ENCODE measurements at regions not wholly inside any gene's neighbourhood (a gene's known extent, or its start where the extent isn't known, plus 50 kb on each side); places are given as distances from the start of the nearest gene placed in this dataset.
"Not testable (repeated sequence)": the region's sequence is repeated elsewhere in the genome, so short reads cannot be mapped to it uniquely, and the experiment has no call there.

DNA sequence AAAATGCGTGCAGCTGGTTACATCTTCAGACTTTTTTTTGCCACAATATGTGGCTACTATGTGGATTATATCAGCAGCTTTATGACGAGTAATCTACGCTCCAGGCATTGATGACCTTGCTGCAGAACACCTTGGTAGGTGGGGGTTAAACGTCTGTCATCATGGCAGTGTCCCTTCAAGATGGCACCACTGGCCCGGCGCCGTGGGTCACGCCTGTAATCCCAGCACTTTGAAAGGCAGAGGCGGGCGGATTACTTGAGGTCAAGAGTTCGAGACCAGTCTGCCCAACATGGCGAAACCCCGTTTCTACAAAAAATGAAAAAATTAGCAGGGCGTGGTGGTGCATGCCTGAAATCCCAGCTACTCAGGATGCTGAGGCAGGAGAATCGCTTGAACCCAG, 177.5 kb downstream of the AEBP2 start:
- Histone ChIP-seq H3K9ac (ENCODE audit: low read length) (no peak overlapping the region), H3K27me3 (ENCODE audit: low read depth, low read length) (no peaks in the 10 kb centered on the region), H3K79me2 (ENCODE audit: low read length) (no peaks in the 10 kb centered on the region), H3K4me2 (ENCODE audit: low read length) (no peak overlapping the region), H3K4me3 (ENCODE audit: low read length) (no peak overlapping the region), H3K27ac (ENCODE audit: low read length) (no peak overlapping the region), H2AFZ (ENCODE audit: low read depth, low read length) (no peak overlapping the region), H4K20me1 (ENCODE audit: insufficient read depth, low read length) (no peaks in the 10 kb centered on the region), H3K4me1 (ENCODE audit: low read length) (no peaks in the 10 kb centered on the region), H3K9me3 (ENCODE audit: insufficient read depth, low read length) (no peaks in the 10 kb centered on the region), H3K36me3 (replicated peaks; ENCODE audit: low read depth, low read length) (no peaks in the 10 kb centered on the region)
- TF ChIP-seq, protein P1, sequence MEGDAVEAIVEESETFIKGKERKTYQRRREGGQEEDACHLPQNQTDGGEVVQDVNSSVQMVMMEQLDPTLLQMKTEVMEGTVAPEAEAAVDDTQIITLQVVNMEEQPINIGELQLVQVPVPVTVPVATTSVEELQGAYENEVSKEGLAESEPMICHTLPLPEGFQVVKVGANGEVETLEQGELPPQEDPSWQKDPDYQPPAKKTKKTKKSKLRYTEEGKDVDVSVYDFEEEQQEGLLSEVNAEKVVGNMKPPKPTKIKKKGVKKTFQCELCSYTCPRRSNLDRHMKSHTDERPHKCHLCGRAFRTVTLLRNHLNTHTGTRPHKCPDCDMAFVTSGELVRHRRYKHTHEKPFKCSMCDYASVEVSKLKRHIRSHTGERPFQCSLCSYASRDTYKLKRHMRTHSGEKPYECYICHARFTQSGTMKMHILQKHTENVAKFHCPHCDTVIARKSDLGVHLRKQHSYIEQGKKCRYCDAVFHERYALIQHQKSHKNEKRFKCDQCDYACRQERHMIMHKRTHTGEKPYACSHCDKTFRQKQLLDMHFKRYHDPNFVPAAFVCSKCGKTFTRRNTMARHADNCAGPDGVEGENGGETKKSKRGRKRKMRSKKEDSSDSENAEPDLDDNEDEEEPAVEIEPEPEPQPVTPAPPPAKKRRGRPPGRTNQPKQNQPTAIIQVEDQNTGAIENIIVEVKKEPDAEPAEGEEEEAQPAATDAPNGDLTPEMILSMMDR (IDR thresholded peaks at IDR 0.05; ENCODE audit: low read depth, low read length) = no peak
- TF ChIP-seq EZH2phosphoT487 (IDR thresholded peaks at IDR 0.05; ENCODE audit: low read depth) = no peak

DNA sequence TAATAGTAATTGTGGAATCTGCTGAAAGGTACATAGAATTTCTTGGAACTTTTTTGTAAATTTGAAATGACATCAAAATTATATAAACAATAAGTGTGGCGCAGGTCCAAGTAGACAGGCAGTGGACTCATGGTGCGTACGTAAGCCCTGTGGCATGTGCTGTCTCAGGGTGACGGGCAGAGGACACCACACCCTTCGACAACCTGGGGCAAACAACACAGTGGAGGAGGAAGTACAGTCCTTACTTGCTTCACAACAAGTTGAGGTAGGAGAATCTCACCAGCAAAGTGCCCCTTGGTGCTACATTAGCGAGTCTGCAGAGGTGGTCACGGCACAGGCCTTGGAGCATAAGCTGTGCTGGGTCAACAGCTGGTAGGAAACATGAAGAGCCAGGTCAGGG, 180.9 kb downstream of the AEBP2 start:
- Histone ChIP-seq H3K4me2 (ENCODE audit: low read length) (no peak overlapping the region), H3K27me3 (ENCODE audit: low read depth, low read length) (no peaks in the 10 kb centered on the region), H3K36me3 (replicated peaks; ENCODE audit: low read depth, low read length) (no peaks in the 10 kb centered on the region), H3K79me2 (ENCODE audit: low read length) (no peaks in the 10 kb centered on the region), H2AFZ (ENCODE audit: low read depth, low read length) (no peak overlapping the region), H4K20me1 (ENCODE audit: insufficient read depth, low read length) (no peaks in the 10 kb centered on the region), H3K4me1 (ENCODE audit: low read length) (no peaks in the 10 kb centered on the region), H3K9me3 (ENCODE audit: insufficient read depth, low read length) (no peaks in the 10 kb centered on the region), H3K9ac (ENCODE audit: low read length) (no peak overlapping the region), H3K27ac (ENCODE audit: low read length) (no peak overlapping the region), H3K4me3 (ENCODE audit: low read length) (no peak overlapping the region)
- TF ChIP-seq, protein P1 (IDR thresholded peaks at IDR 0.05; ENCODE audit: low read depth, low read length) = no peak
- TF ChIP-seq EZH2phosphoT487 (IDR thresholded peaks at IDR 0.05; ENCODE audit: low read depth) = no peak

DNA sequence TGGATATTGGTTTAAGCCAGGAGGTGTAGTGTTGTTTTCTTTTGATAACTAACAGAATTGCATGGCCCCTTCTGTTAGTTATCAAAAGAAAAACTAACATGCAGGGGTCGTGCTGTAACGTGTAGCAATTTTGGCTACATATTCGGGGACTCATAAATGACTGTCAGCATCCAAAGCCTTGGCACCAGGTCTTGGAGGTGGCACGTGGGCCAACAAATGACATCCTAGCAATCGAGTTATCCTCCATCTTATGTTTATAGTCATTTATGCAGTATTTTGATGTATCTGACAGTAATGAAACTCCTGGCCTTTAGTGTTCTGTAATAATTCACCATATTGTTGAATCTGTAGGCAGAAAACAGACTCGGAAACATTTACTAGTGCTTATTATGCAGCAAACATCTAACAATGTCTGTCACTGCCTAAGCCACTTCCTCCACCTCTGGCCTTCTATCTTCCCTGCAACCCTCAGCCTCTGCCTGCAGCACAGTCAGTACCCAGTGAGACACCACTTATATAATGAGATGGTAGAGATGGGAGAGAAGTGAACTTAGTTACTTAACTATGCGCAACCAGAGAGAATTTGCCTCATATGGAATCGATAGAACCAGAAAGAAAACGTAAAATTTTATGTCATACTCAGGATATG, 184.6 kb downstream of the AEBP2 start:
- no peak overlapping the region for H3K4me2 ChIP-seq (ENCODE audit: low read length)
- H3K4me1 ChIP-seq (ENCODE audit: low read length) = no peaks in the 10 kb centered on the region
- no peaks in the 10 kb centered on the region for H3K36me3 ChIP-seq (replicated peaks; ENCODE audit: low read depth, low read length)
- no peak overlapping the region for H3K9ac ChIP-seq (ENCODE audit: low read length)
- no peaks in the 10 kb centered on the region for H3K27me3 ChIP-seq (ENCODE audit: low read depth, low read length)
- no peaks in the 10 kb centered on the region for H3K79me2 ChIP-seq (ENCODE audit: low read length)
- no peak overlapping the region for H2AFZ ChIP-seq (ENCODE audit: low read depth, low read length)
- H4K20me1 ChIP-seq (ENCODE audit: insufficient read depth, low read length) = no peaks in the 10 kb centered on the region
- H3K27ac ChIP-seq (ENCODE audit: low read length) = no peak overlapping the region
- TF ChIP-seq, protein P1 (IDR thresholded peaks at IDR 0.05; ENCODE audit: low read depth, low read length) = no peak
- no peak for TF ChIP-seq EZH2phosphoT487 (IDR thresholded peaks at IDR 0.05; ENCODE audit: low read depth)
- H3K9me3 ChIP-seq (ENCODE audit: insufficient read depth, low read length) = no peaks in the 10 kb centered on the region
- H3K4me3 ChIP-seq (ENCODE audit: low read length) = no peak overlapping the region

DNA sequence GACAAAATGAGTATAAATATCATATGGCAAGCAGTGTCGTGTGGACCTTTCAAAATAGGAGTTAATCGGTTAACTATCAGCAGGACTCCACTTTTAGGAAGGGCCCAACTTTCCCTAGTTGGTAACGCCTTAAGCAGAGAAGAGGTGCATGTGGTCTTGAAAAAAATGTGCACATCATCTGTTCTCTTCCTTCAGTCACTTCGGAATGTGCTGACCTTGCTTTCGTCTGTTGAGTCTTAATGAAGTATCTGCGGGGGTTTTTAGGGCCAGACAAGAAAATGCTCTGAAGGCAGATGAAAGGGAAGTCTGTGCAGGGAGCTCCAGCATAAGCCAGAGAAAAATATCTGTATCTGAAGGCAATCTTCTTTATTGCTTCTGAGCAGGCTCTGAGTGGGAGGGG, 185.2 kb downstream of the AEBP2 start:
- H3K4me1 ChIP-seq (ENCODE audit: low read length) = no peaks in the 10 kb centered on the region
- H3K9me3 ChIP-seq (ENCODE audit: insufficient read depth, low read length) = no peaks in the 10 kb centered on the region
- no peak overlapping the region for H2AFZ ChIP-seq (ENCODE audit: low read depth, low read length)
- H4K20me1 ChIP-seq (ENCODE audit: insufficient read depth, low read length) = no peaks in the 10 kb centered on the region
- H3K4me2 ChIP-seq (ENCODE audit: low read length) = no peak overlapping the region
- no peak overlapping the region for H3K27ac ChIP-seq (ENCODE audit: low read length)
- no peaks in the 10 kb centered on the region for H3K27me3 ChIP-seq (ENCODE audit: low read depth, low read length)
- TF ChIP-seq, protein P1 (IDR thresholded peaks at IDR 0.05; ENCODE audit: low read depth, low read length) = no peak
- H3K4me3 ChIP-seq (ENCODE audit: low read length) = no peak overlapping the region
- H3K36me3 ChIP-seq (replicated peaks; ENCODE audit: low read depth, low read length) = no peaks in the 10 kb centered on the region
- no peaks in the 10 kb centered on the region for H3K79me2 ChIP-seq (ENCODE audit: low read length)
- H3K9ac ChIP-seq (ENCODE audit: low read length) = no peak overlapping the region

DNA sequence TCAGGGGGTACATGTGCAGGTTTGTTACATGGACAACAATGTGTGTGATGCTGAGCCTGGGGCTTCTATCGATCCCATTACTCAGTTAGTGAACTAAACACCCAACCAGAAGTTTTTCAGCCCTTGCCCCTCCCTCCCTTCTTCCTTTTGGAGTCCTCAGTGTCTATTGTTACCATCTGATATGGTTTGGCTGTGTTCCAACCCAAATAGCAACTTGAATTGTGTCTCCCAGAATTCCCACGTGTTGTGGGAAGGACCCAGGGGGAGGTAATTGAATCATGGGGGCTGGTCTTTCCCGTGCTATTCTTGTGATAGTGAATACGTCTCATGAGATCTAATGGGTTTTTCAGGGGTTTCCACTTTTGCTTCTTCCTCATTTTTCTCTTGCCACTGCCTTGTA, 186.3 kb downstream of the AEBP2 start:
- not testable (repeated sequence) for H3K4me3 ChIP-seq (ENCODE audit: low read length); H3K36me3 ChIP-seq (replicated peaks; ENCODE audit: low read depth, low read length); H3K27ac ChIP-seq (ENCODE audit: low read length); H3K4me2 ChIP-seq (ENCODE audit: low read length); H3K9ac ChIP-seq (ENCODE audit: low read length); H3K9me3 ChIP-seq (ENCODE audit: insufficient read depth, low read length); H2AFZ ChIP-seq (ENCODE audit: low read depth, low read length); H3K4me1 ChIP-seq (ENCODE audit: low read length); H4K20me1 ChIP-seq (ENCODE audit: insufficient read depth, low read length); H3K27me3 ChIP-seq (ENCODE audit: low read depth, low read length); H3K79me2 ChIP-seq (ENCODE audit: low read length)

Data from OCI-LY3 (cell line).